ENCODE measurements at regions not wholly inside any gene's neighbourhood (a gene's known extent, or its start where the extent isn't known, plus 50 kb on each side); places are given as distances from the start of the nearest gene placed in this dataset.
"Not testable (repeated sequence)": the region's sequence is repeated elsewhere in the genome, so short reads cannot be mapped to it uniquely, and the experiment has no call there.

GRCh38 chr2:91518361-91518981 is 2827.0 kb downstream of the RPIA start:
- not testable (repeated sequence) for H3K4me3 ChIP-seq (ENCODE audit: low read length); H3K36me3 ChIP-seq (ENCODE audit: insufficient read depth, low read length); H3K9ac ChIP-seq (ENCODE audit: low read depth, low read length); H3K9me3 ChIP-seq (replicated peaks; ENCODE audit: low read length); H3K27me3 ChIP-seq (ENCODE audit: control insufficient read depth, insufficient read depth, low read length); H3K4me2 ChIP-seq (ENCODE audit: low read length); H3K4me1 ChIP-seq (ENCODE audit: control insufficient read depth, insufficient read depth, low read length)

- H3K9ac ChIP-seq (ENCODE audit: low read depth, low read length); H3K27me3 ChIP-seq (ENCODE audit: control insufficient read depth, insufficient read depth, low read length); H3K9me3 ChIP-seq (replicated peaks; ENCODE audit: low read length); H3K4me1 ChIP-seq (ENCODE audit: control insufficient read depth, insufficient read depth, low read length); H3K4me2 ChIP-seq (ENCODE audit: low read length); H3K36me3 ChIP-seq (ENCODE audit: insufficient read depth, low read length); H3K4me3 ChIP-seq (ENCODE audit: low read length): not testable (repeated sequence)
Observed at GRCh38 chr2:91519359-91519758, 2827.9 kb downstream of the RPIA start.

- H3K9ac ChIP-seq (ENCODE audit: low read depth, low read length); H3K4me3 ChIP-seq (ENCODE audit: low read length); H3K36me3 ChIP-seq (ENCODE audit: insufficient read depth, low read length); H3K4me1 ChIP-seq (ENCODE audit: control insufficient read depth, insufficient read depth, low read length); H3K4me2 ChIP-seq (ENCODE audit: low read length); H3K27me3 ChIP-seq (ENCODE audit: control insufficient read depth, insufficient read depth, low read length); H3K9me3 ChIP-seq (replicated peaks; ENCODE audit: low read length): not testable (repeated sequence)
Observed at GRCh38 chr2:91519914-91520313, 2828.4 kb downstream of the RPIA start.

- H3K27me3 ChIP-seq (ENCODE audit: control insufficient read depth, insufficient read depth, low read length); H3K4me1 ChIP-seq (ENCODE audit: control insufficient read depth, insufficient read depth, low read length); H3K4me3 ChIP-seq (ENCODE audit: low read length); H3K4me2 ChIP-seq (ENCODE audit: low read length); H3K36me3 ChIP-seq (ENCODE audit: insufficient read depth, low read length); H3K9ac ChIP-seq (ENCODE audit: low read depth, low read length); H3K9me3 ChIP-seq (replicated peaks; ENCODE audit: low read length): not testable (repeated sequence)
Observed at GRCh38 chr2:91520523-91520922, 2829.1 kb downstream of the RPIA start.

GRCh38 chr2:91520972-91521535 is 2829.6 kb downstream of the RPIA start:
- not testable (repeated sequence) for H3K9ac ChIP-seq (ENCODE audit: low read depth, low read length); H3K36me3 ChIP-seq (ENCODE audit: insufficient read depth, low read length)

GRCh38 chr2:91521944-91522343 is 2830.5 kb downstream of the RPIA start:
- H3K9ac ChIP-seq (ENCODE audit: low read depth, low read length); H3K4me1 ChIP-seq (ENCODE audit: control insufficient read depth, insufficient read depth, low read length): not testable (repeated sequence)

More at GRCh38 chr2:91520972-91521535, 2829.6 kb downstream of the RPIA start:
- not testable (repeated sequence) for H3K4me1 ChIP-seq (ENCODE audit: control insufficient read depth, insufficient read depth, low read length); H3K4me3 ChIP-seq (ENCODE audit: low read length); H3K9me3 ChIP-seq (replicated peaks; ENCODE audit: low read length); H3K27me3 ChIP-seq (ENCODE audit: control insufficient read depth, insufficient read depth, low read length); H3K4me2 ChIP-seq (ENCODE audit: low read length)

GRCh38 chr2:91522877-91523276 is 2831.4 kb downstream of the RPIA start:
- not testable (repeated sequence) for H3K4me2 ChIP-seq (ENCODE audit: low read length); H3K9me3 ChIP-seq (replicated peaks; ENCODE audit: low read length); H3K9ac ChIP-seq (ENCODE audit: low read depth, low read length); H3K4me3 ChIP-seq (ENCODE audit: low read length); H3K36me3 ChIP-seq (ENCODE audit: insufficient read depth, low read length); H3K4me1 ChIP-seq (ENCODE audit: control insufficient read depth, insufficient read depth, low read length); H3K27me3 ChIP-seq (ENCODE audit: control insufficient read depth, insufficient read depth, low read length)

More at GRCh38 chr2:91521944-91522343, 2830.5 kb downstream of the RPIA start:
- H3K36me3 ChIP-seq (ENCODE audit: insufficient read depth, low read length); H3K27me3 ChIP-seq (ENCODE audit: control insufficient read depth, insufficient read depth, low read length); H3K9me3 ChIP-seq (replicated peaks; ENCODE audit: low read length); H3K4me3 ChIP-seq (ENCODE audit: low read length); H3K4me2 ChIP-seq (ENCODE audit: low read length): not testable (repeated sequence)

- not testable (repeated sequence) for H3K4me1 ChIP-seq (ENCODE audit: control insufficient read depth, insufficient read depth, low read length); H3K9me3 ChIP-seq (replicated peaks; ENCODE audit: low read length); H3K4me2 ChIP-seq (ENCODE audit: low read length); H3K4me3 ChIP-seq (ENCODE audit: low read length); H3K27me3 ChIP-seq (ENCODE audit: control insufficient read depth, insufficient read depth, low read length); H3K36me3 ChIP-seq (ENCODE audit: insufficient read depth, low read length); H3K9ac ChIP-seq (ENCODE audit: low read depth, low read length)
Observed at GRCh38 chr2:91523751-91524150, 2832.3 kb downstream of the RPIA start.

GRCh38 chr2:91525587-91525986 is 2834.1 kb downstream of the RPIA start:
- H3K36me3 ChIP-seq (ENCODE audit: insufficient read depth, low read length); H3K9me3 ChIP-seq (replicated peaks; ENCODE audit: low read length); H3K4me1 ChIP-seq (ENCODE audit: control insufficient read depth, insufficient read depth, low read length); H3K9ac ChIP-seq (ENCODE audit: low read depth, low read length); H3K27me3 ChIP-seq (ENCODE audit: control insufficient read depth, insufficient read depth, low read length); H3K4me3 ChIP-seq (ENCODE audit: low read length); H3K4me2 ChIP-seq (ENCODE audit: low read length): not testable (repeated sequence)

- H3K9me3 ChIP-seq (replicated peaks; ENCODE audit: low read length); H3K9ac ChIP-seq (ENCODE audit: low read depth, low read length); H3K36me3 ChIP-seq (ENCODE audit: insufficient read depth, low read length): not testable (repeated sequence)
Observed at GRCh38 chr2:91526083-91526482, 2834.6 kb downstream of the RPIA start.

GRCh38 chr2:91527056-91527455 is 2835.6 kb downstream of the RPIA start:
- H3K27me3 ChIP-seq (ENCODE audit: control insufficient read depth, insufficient read depth, low read length); H3K36me3 ChIP-seq (ENCODE audit: insufficient read depth, low read length); H3K9ac ChIP-seq (ENCODE audit: low read depth, low read length); H3K4me1 ChIP-seq (ENCODE audit: control insufficient read depth, insufficient read depth, low read length); H3K4me3 ChIP-seq (ENCODE audit: low read length); H3K9me3 ChIP-seq (replicated peaks; ENCODE audit: low read length); H3K4me2 ChIP-seq (ENCODE audit: low read length): not testable (repeated sequence)

More at GRCh38 chr2:91526083-91526482, 2834.6 kb downstream of the RPIA start:
- not testable (repeated sequence) for H3K27me3 ChIP-seq (ENCODE audit: control insufficient read depth, insufficient read depth, low read length); H3K4me2 ChIP-seq (ENCODE audit: low read length); H3K4me1 ChIP-seq (ENCODE audit: control insufficient read depth, insufficient read depth, low read length); H3K4me3 ChIP-seq (ENCODE audit: low read length)

- H3K4me1 ChIP-seq (ENCODE audit: control insufficient read depth, insufficient read depth, low read length); H3K27me3 ChIP-seq (ENCODE audit: control insufficient read depth, insufficient read depth, low read length); H3K4me2 ChIP-seq (ENCODE audit: low read length); H3K9ac ChIP-seq (ENCODE audit: low read depth, low read length); H3K4me3 ChIP-seq (ENCODE audit: low read length); H3K36me3 ChIP-seq (ENCODE audit: insufficient read depth, low read length); H3K9me3 ChIP-seq (replicated peaks; ENCODE audit: low read length): not testable (repeated sequence)
Observed at GRCh38 chr2:91527491-91528031, 2836.1 kb downstream of the RPIA start.
